ENCODE measurements at regions not wholly inside any gene's neighbourhood (a gene's known extent, or its start where the extent isn't known, plus 50 kb on each side); places are given as distances from the start of the nearest gene placed in this dataset.

- TF ChIP-seq CTCF (conservative IDR thresholded peaks at IDR 0.05; ENCODE audit: low read depth, low read length) (no peak), EZH2 (IDR thresholded peaks at IDR 0.05; ENCODE audit: low read length, unreplicated experiment) (no peak), EZH2phosphoT487 (IDR thresholded peaks at IDR 0.05; ENCODE audit: borderline replicate concordance, low read length) (no peak)
Observed at GRCh38 chr3:178275793-178276192, 260.4 kb upstream of the KCNMB2 start.

Measured in PC-3 (cell line).